ENCODE measurements at regions not wholly inside any gene's neighbourhood (a gene's known extent, or its start where the extent isn't known, plus 50 kb on each side); places are given as distances from the start of the nearest gene placed in this dataset.

GRCh38 chr2:122486086-122486485 lies 730.6 kb downstream of the TSN start:
- no peaks in the 10 kb centered on the region for H3K4me1 ChIP-seq (ENCODE audit: control insufficient read depth in 1 of 2, insufficient read depth in 2 of 2, low read length in 2 of 2)
- no peaks in the 10 kb centered on the region for H3K27me3 ChIP-seq (ENCODE audit: control insufficient read depth in 1 of 2, insufficient read depth in 2 of 2, low read length in 2 of 2)
- H3K4me3 ChIP-seq (ENCODE audit: low read depth in 1 of 2, low read length in 2 of 2), result no peak overlapping the region
- H3K9ac ChIP-seq (ENCODE audit: low read depth in 1 of 2, low read length in 2 of 2), result no peak overlapping the region
- no peaks in the 10 kb centered on the region for H3K36me3 ChIP-seq (ENCODE audit: control insufficient read depth in 1 of 2, insufficient read depth in 2 of 2, low read length in 2 of 2)
- H3K9me3 ChIP-seq (ENCODE audit: control insufficient read depth in 1 of 2, low read length in 2 of 2), result no peaks in the 10 kb centered on the region
- H3K27ac ChIP-seq (ENCODE audit: low read depth, low read length), result no peak overlapping the region

- H3K4me1 ChIP-seq (ENCODE audit: control insufficient read depth in 1 of 2, insufficient read depth in 2 of 2, low read length in 2 of 2), result no peaks in the 10 kb centered on the region
- H3K36me3 ChIP-seq (ENCODE audit: control insufficient read depth in 1 of 2, insufficient read depth in 2 of 2, low read length in 2 of 2), result no peaks in the 10 kb centered on the region
- no peaks in the 10 kb centered on the region for H3K27me3 ChIP-seq (ENCODE audit: control insufficient read depth in 1 of 2, insufficient read depth in 2 of 2, low read length in 2 of 2)
- H3K9ac ChIP-seq (ENCODE audit: low read depth in 1 of 2, low read length in 2 of 2), result no peak overlapping the region
- H3K9me3 ChIP-seq (ENCODE audit: control insufficient read depth in 1 of 2, low read length in 2 of 2), result no peaks in the 10 kb centered on the region
- no peak overlapping the region for H3K4me3 ChIP-seq (ENCODE audit: low read depth in 1 of 2, low read length in 2 of 2)
- H3K27ac ChIP-seq (ENCODE audit: low read depth, low read length), result no peak overlapping the region
Observed at GRCh38 chr2:122486705-122487415, 731.4 kb downstream of the TSN start.

DNA sequence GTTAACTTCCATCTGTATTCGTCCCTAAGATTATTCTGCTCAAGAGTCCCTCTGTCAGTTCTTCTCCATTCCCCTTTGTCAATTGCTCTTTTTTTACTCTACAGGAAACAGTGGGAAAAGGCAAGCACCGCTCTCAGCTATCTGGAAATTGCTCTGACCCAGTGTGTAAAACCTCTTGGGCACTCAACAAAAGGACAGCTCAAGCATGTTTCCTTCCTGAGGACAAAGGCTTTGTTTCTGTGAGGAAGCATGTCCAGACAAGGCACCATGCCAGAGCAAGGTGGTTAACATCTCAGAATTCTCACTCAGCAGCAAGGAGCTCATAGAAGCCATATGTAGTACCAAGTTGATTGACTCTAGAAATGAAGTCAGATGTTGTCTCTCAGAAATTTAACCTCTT lies 735.6 kb downstream of the TSN start:
- Histone ChIP-seq H3K9ac (ENCODE audit: low read depth in 1 of 2, low read length in 2 of 2) (no peak overlapping the region), H3K9me3 (ENCODE audit: control insufficient read depth in 1 of 2, low read length in 2 of 2) (no peaks in the 10 kb centered on the region), H3K27me3 (ENCODE audit: control insufficient read depth in 1 of 2, insufficient read depth in 2 of 2, low read length in 2 of 2) (no peaks in the 10 kb centered on the region), H3K36me3 (ENCODE audit: control insufficient read depth in 1 of 2, insufficient read depth in 2 of 2, low read length in 2 of 2) (no peaks in the 10 kb centered on the region), H3K4me1 (ENCODE audit: control insufficient read depth in 1 of 2, insufficient read depth in 2 of 2, low read length in 2 of 2) (no peaks in the 10 kb centered on the region), H3K4me3 (ENCODE audit: low read depth in 1 of 2, low read length in 2 of 2) (no peak overlapping the region), H3K27ac (ENCODE audit: low read depth, low read length) (no peak overlapping the region)

DNA sequence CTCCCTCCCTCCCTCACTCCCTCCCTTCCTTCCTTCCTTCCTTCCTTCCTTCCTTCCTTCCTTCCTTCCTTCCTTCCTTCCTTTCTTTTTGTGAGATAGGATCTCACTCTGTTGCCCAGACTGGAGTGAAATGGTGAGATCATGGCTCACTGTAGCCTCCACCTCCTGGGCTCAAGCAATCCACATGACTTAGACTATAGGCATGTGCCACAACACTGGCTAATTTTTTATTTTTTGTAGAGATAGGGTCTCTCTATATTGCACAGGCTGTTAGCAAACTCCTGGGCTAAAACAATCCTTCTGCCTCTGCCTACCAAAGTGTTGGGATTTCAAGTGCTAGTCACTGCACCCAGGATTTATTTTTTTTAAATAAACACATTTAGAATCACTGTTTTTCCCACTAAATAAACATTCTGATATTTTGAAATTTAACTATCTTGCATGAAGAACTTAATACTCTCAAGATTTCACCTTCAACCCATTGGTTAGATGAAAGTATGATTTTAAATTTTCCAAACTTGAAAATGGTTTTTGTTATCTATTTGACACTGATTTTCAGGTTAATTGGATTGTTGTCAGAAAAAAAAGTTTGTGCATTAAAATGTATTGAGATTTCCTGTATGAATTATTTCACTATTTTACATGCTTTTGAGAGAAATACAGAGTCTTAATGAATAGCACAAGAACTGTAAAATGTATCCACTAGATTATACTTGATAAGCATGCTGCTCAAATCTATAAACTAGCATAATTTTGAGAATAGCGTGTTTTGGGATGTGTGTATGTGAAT lies 745.1 kb downstream of the TSN start:
- Histone ChIP-seq H3K9me3 (ENCODE audit: control insufficient read depth in 1 of 2, low read length in 2 of 2) (peaks cover 0 to 3% of the 10 kb centered on the region in 2 donors), H3K36me3 (ENCODE audit: control insufficient read depth in 1 of 2, insufficient read depth in 2 of 2, low read length in 2 of 2) (no peaks in the 10 kb centered on the region), H3K27me3 (ENCODE audit: control insufficient read depth in 1 of 2, insufficient read depth in 2 of 2, low read length in 2 of 2) (no peaks in the 10 kb centered on the region), H3K4me1 (ENCODE audit: control insufficient read depth in 1 of 2, insufficient read depth in 2 of 2, low read length in 2 of 2) (no peaks in the 10 kb centered on the region), H3K27ac (ENCODE audit: low read depth, low read length) (no peak overlapping the region), H3K9ac (ENCODE audit: low read depth in 1 of 2, low read length in 2 of 2) (no peak overlapping the region), H3K4me3 (ENCODE audit: low read depth in 1 of 2, low read length in 2 of 2) (no peak overlapping the region)

DNA sequence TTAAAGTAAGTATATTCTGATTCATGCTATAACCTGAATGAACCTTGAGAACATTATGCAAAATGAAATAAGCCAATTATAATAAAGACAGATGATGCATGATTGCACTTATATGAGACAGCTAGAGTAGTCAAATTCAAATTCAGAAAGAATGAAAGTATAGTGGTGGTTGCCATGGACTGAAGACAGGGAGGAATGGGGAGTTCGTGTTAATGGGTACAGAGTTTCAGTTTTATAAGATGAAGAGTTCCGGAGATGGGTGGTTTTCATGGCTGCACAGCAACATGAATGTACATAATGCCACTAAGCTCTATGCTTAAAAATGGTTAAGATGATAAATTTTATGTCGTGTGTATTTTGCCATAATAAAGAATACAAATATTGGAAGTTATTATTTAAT lies 751.2 kb downstream of the TSN start:
- no peaks in the 10 kb centered on the region for H3K36me3 ChIP-seq (ENCODE audit: control insufficient read depth in 1 of 2, insufficient read depth in 2 of 2, low read length in 2 of 2)

DNA sequence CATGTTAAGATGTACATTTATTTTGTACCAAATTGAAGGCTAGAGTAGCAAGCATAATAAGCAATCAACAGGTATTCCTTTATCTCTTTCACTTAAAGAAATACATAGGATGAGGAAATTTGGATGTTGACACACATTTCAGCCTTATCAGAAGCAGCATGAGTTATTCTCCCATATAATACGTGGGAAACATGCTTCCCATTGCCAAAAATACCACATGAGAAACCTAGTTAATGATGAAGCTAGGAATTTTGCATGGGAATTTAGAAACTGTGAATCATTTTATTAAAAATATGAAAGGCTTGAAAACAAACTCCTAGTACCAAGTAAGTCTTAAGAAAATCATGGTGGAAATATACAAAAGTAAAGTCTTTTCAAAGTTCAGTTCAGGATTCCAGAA lies 751.8 kb downstream of the TSN start:
- Histone ChIP-seq H3K4me1 (ENCODE audit: control insufficient read depth in 1 of 2, insufficient read depth in 2 of 2, low read length in 2 of 2) (no peaks in the 10 kb centered on the region), H3K27ac (ENCODE audit: low read depth, low read length) (no peak overlapping the region), H3K9me3 (ENCODE audit: control insufficient read depth in 1 of 2, low read length in 2 of 2) (peaks cover 0 to 3% of the 10 kb centered on the region in 2 donors), H3K4me3 (ENCODE audit: low read depth in 1 of 2, low read length in 2 of 2) (no peak overlapping the region), H3K36me3 (ENCODE audit: control insufficient read depth in 1 of 2, insufficient read depth in 2 of 2, low read length in 2 of 2) (no peaks in the 10 kb centered on the region), H3K9ac (ENCODE audit: low read depth in 1 of 2, low read length in 2 of 2) (no peak overlapping the region), H3K27me3 (ENCODE audit: control insufficient read depth in 1 of 2, insufficient read depth in 2 of 2, low read length in 2 of 2) (no peaks in the 10 kb centered on the region)

More for the DNA sequence above, 751.2 kb downstream of the TSN start:
- no peak overlapping the region for H3K27ac ChIP-seq (ENCODE audit: low read depth, low read length)
- peaks cover 0 to 3% of the 10 kb centered on the region in 2 donors for H3K9me3 ChIP-seq (ENCODE audit: control insufficient read depth in 1 of 2, low read length in 2 of 2)
- no peak overlapping the region for H3K4me3 ChIP-seq (ENCODE audit: low read depth in 1 of 2, low read length in 2 of 2)
- H3K27me3 ChIP-seq (ENCODE audit: control insufficient read depth in 1 of 2, insufficient read depth in 2 of 2, low read length in 2 of 2), result no peaks in the 10 kb centered on the region
- H3K4me1 ChIP-seq (ENCODE audit: control insufficient read depth in 1 of 2, insufficient read depth in 2 of 2, low read length in 2 of 2), result no peaks in the 10 kb centered on the region
- H3K9ac ChIP-seq (ENCODE audit: low read depth in 1 of 2, low read length in 2 of 2), result no peak overlapping the region

- H3K27me3 ChIP-seq (ENCODE audit: control insufficient read depth in 1 of 2, insufficient read depth in 2 of 2, low read length in 2 of 2), result no peaks in the 10 kb centered on the region
- no peaks in the 10 kb centered on the region for H3K36me3 ChIP-seq (ENCODE audit: control insufficient read depth in 1 of 2, insufficient read depth in 2 of 2, low read length in 2 of 2)
Observed at GRCh38 chr2:122512091-122512490, 756.6 kb downstream of the TSN start.

DNA sequence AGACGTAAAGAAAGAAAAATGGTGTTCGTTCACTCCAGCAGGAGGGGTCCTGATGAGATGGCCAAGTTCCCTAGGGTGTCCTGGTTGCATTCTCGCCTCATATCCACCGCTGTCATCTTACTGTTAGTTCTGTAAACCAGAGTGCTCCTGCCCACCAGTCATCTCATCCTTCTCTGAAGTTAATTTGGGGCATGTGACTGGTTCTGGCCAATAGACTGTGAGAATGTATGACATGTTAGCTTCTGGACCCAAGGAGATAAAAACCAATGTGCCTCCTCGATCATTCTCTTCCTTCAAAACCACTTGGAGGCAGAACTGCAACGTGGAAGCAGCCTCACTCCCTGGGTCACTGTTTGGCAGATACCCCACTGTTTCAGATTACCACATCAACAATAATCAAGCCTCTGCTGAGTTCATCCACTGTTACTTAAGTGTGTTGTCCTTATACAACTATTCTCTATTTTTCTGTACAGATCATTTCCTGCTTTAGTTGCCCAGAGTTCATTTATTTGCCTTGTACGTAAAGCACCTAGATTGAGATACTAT lies 759.1 kb downstream of the TSN start:
- Histone ChIP-seq H3K9ac (ENCODE audit: low read depth in 1 of 2, low read length in 2 of 2) (no peak overlapping the region), H3K9me3 (ENCODE audit: control insufficient read depth in 1 of 2, low read length in 2 of 2) (peaks cover 0 to 2% of the 10 kb centered on the region in 2 donors), H3K36me3 (ENCODE audit: control insufficient read depth in 1 of 2, insufficient read depth in 2 of 2, low read length in 2 of 2) (no peaks in the 10 kb centered on the region), H3K4me3 (ENCODE audit: low read depth in 1 of 2, low read length in 2 of 2) (no peak overlapping the region), H3K4me1 (ENCODE audit: control insufficient read depth in 1 of 2, insufficient read depth in 2 of 2, low read length in 2 of 2) (no peaks in the 10 kb centered on the region), H3K27me3 (ENCODE audit: control insufficient read depth in 1 of 2, insufficient read depth in 2 of 2, low read length in 2 of 2) (no peaks in the 10 kb centered on the region), H3K27ac (ENCODE audit: low read depth, low read length) (no peak overlapping the region)

More at GRCh38 chr2:122512091-122512490, 756.6 kb downstream of the TSN start:
- Histone ChIP-seq H3K9me3 (ENCODE audit: control insufficient read depth in 1 of 2, low read length in 2 of 2) (peaks cover 0 to 2% of the 10 kb centered on the region in 2 donors), H3K4me3 (ENCODE audit: low read depth in 1 of 2, low read length in 2 of 2) (no peak overlapping the region), H3K9ac (ENCODE audit: low read depth in 1 of 2, low read length in 2 of 2) (no peak overlapping the region), H3K27ac (ENCODE audit: low read depth, low read length) (no peak overlapping the region), H3K4me1 (ENCODE audit: control insufficient read depth in 1 of 2, insufficient read depth in 2 of 2, low read length in 2 of 2) (no peaks in the 10 kb centered on the region)

- peaks cover 0 to 2% of the 10 kb centered on the region in 2 donors for H3K9me3 ChIP-seq (ENCODE audit: control insufficient read depth in 1 of 2, low read length in 2 of 2)
- H3K9ac ChIP-seq (ENCODE audit: low read depth in 1 of 2, low read length in 2 of 2), result no peak overlapping the region
- no peaks in the 10 kb centered on the region for H3K36me3 ChIP-seq (ENCODE audit: control insufficient read depth in 1 of 2, insufficient read depth in 2 of 2, low read length in 2 of 2)
- no peaks in the 10 kb centered on the region for H3K4me1 ChIP-seq (ENCODE audit: control insufficient read depth in 1 of 2, insufficient read depth in 2 of 2, low read length in 2 of 2)
- no peak overlapping the region for H3K4me3 ChIP-seq (ENCODE audit: low read depth in 1 of 2, low read length in 2 of 2)
- no peaks in the 10 kb centered on the region for H3K27me3 ChIP-seq (ENCODE audit: control insufficient read depth in 1 of 2, insufficient read depth in 2 of 2, low read length in 2 of 2)
- H3K27ac ChIP-seq (ENCODE audit: low read depth, low read length), result no peak overlapping the region
Observed at GRCh38 chr2:122515731-122516290, 760.4 kb downstream of the TSN start.

DNA sequence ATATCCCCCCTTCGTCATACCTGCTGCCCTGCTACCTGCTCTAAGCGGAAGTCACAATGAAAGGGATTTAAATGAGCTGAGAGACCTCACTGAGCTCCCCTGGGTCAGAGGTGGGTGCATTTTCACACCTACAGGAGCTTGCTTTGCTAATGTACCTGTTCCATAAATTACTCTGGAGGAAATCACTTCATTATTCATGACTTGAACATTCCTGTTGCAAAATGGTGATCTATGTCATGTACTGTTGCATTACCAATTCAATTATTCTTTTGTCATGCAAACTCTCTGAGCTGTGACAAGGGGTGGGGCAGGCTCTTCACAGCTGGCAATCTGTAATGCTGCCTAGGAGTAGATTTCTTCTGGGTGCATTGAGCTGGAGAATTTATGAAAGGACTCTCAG lies 761.3 kb downstream of the TSN start:
- H3K4me3 ChIP-seq (ENCODE audit: low read depth in 1 of 2, low read length in 2 of 2), result no peak overlapping the region
- H3K27ac ChIP-seq (ENCODE audit: low read depth, low read length), result no peak overlapping the region
- H3K4me1 ChIP-seq (ENCODE audit: control insufficient read depth in 1 of 2, insufficient read depth in 2 of 2, low read length in 2 of 2), result no peaks in the 10 kb centered on the region
- no peak overlapping the region for H3K9ac ChIP-seq (ENCODE audit: low read depth in 1 of 2, low read length in 2 of 2)
- no peaks in the 10 kb centered on the region for H3K36me3 ChIP-seq (ENCODE audit: control insufficient read depth in 1 of 2, insufficient read depth in 2 of 2, low read length in 2 of 2)
- peaks cover 0 to 2% of the 10 kb centered on the region in 2 donors for H3K9me3 ChIP-seq (ENCODE audit: control insufficient read depth in 1 of 2, low read length in 2 of 2)
- H3K27me3 ChIP-seq (ENCODE audit: control insufficient read depth in 1 of 2, insufficient read depth in 2 of 2, low read length in 2 of 2), result no peaks in the 10 kb centered on the region

Data from duodenal mucosa (tissue), 2 donors.